K562 (cell line): ENCODE measurements at regions not wholly inside any gene's neighbourhood (a gene's known extent, or its start where the extent isn't known, plus 50 kb on each side); places are given as distances from the start of the nearest gene placed in this dataset.

ENCODE experiments used
- ATAC-seq: fragments of 200-7000 bp; cut with Tn5 transposase; 3 replicates; pipeline ENCODE4 v1.9.1; 2020; ENCODE audit warnings: moderate library complexity
- BruUV-seq: library from RNA; stranded (reverse); fragments of 400-500 nt; replicated peaks from 2 replicates; lab custom pipeline; 2021; lab: Mats Ljungman, UMichigan
- CTCF ChIA-PET: fragments of 300-600 bp; formaldehyde crosslinking; extraction: SDS; loops from one replicate; lab custom pipeline; 2021; ENCODE audit warnings: low intra/inter-chr PET ratio; lab: Yijun Ruan, JAX
- POLR2A ChIA-PET: fragments of 300-600, 350-650 bp; sonication (Branson Sonifier 250); formaldehyde crosslinking; extraction: SDS; loops from one replicate; lab custom pipeline; 2021; ENCODE audit warnings: antibody characterized with exemption, inconsistent platforms; lab: Yijun Ruan, JAX
- DNase-seq, 4 experiments: peaks; one replicate each; pipeline versions ENCODE4 v3.0.0 to v3.0.0-alpha.2; 2011 to 2018; ENCODE audit warnings: low spot score in 3 of 4, mixed read lengths in 3 of 4; ENCODE audit errors: extremely low read depth in 1 of 4
- FAIRE-seq: peaks from 2 replicates; lab custom pipeline; 2011; peaks lifted over from hg19 to GRCh38; lab: Jason Lieb, UNC
- H2AFZ ChIP-seq: 2 replicates; pipeline ENCODE4 v1.6.0; 2011; ENCODE audit warnings: low read depth, low read length, control low read depth, inconsistent platforms
- H3K27ac ChIP-seq: fragments of 200-600 bp; 3 replicates; pipeline ENCODE4 v1.8.0; 2011; ENCODE audit warnings: low read depth, mild to moderate bottlenecking, control low read depth, inconsistent platforms, low read length, moderate library complexity, mixed read lengths; ENCODE audit errors: extremely low read depth
- H3K27me3 ChIP-seq, 2 experiments: fragments of 300-600 bp in 1 of 2; 2 replicates in 1 of 2; 3 replicates in 1 of 2; pipeline versions ENCODE4 v1.6.0 to v1.8.0; 2011; ENCODE audit warnings: inconsistent platforms in 2 of 2, low read length in 2 of 2, mild to moderate bottlenecking in 1 of 2, mixed read lengths in 1 of 2, moderate library complexity in 1 of 2; ENCODE audit not compliant: control insufficient read depth in 2 of 2, insufficient read depth in 2 of 2
- H3K36me3 ChIP-seq: fragments of 300-600 bp; 3 replicates; pipeline ENCODE4 v1.8.0; 2011; ENCODE audit warnings: mild to moderate bottlenecking, low read length, inconsistent platforms; ENCODE audit not compliant: control insufficient read depth, insufficient read depth
- H3K4me1 ChIP-seq, 2 experiments: fragments of 200-600 bp in 1 of 2; replicated peaks in 1 of 2; 2 replicates in 1 of 2; 3 replicates in 1 of 2; pipeline versions ENCODE4 v1.5.1 to v1.8.0; 2011; ENCODE audit warnings: inconsistent platforms in 2 of 2, low read length in 2 of 2, mild to moderate bottlenecking in 1 of 2, mixed read lengths in 1 of 2, moderate library complexity in 1 of 2; ENCODE audit not compliant: control insufficient read depth in 2 of 2, insufficient read depth in 2 of 2
- H3K4me2 ChIP-seq: 2 replicates; pipeline ENCODE4 v1.6.1; 2011; ENCODE audit warnings: low read length, control low read depth, inconsistent platforms, mixed read lengths; ENCODE audit not compliant: insufficient read depth
- H3K4me3 ChIP-seq: fragments of 200-600 bp; sonication (generic), shearing (Covaris generic); 2 replicates; pipeline ENCODE4 v1.5.1; 2016; ENCODE audit warnings: control low read depth, inconsistent platforms
- H3K79me2 ChIP-seq: fragments of 200-600 bp; 3 replicates; pipeline ENCODE4 v1.8.0; 2011; ENCODE audit warnings: low read length, inconsistent platforms; ENCODE audit not compliant: control insufficient read depth, insufficient read depth
- H3K9ac ChIP-seq, 2 experiments: 2 replicates each; pipeline versions ENCODE4 v1.6.0 to v1.6.1; 2011; ENCODE audit warnings: low read depth in 2 of 2, low read length in 2 of 2, control low read depth in 1 of 2, inconsistent platforms in 1 of 2, mild to moderate bottlenecking in 1 of 2, mixed read lengths in 1 of 2; ENCODE audit not compliant: insufficient read depth in 1 of 2
- H3K9me1 ChIP-seq: one replicate; pipeline ENCODE4 v1.6.0; 2011; ENCODE audit warnings: inconsistent platforms, mild to moderate bottlenecking, low read length, moderate library complexity; ENCODE audit not compliant: control insufficient read depth, insufficient read depth
- H3K9me3 ChIP-seq: replicated peaks from 2 replicates; pipeline ENCODE4 v1.5.1; 2011; ENCODE audit warnings: low read depth, low read length, inconsistent platforms; ENCODE audit not compliant: control insufficient read depth, insufficient read depth
- H4K20me1 ChIP-seq: replicated peaks from 2 replicates; pipeline ENCODE4 v1.6.1; 2011; ENCODE audit warnings: low read length, inconsistent platforms, mixed read lengths; ENCODE audit not compliant: control insufficient read depth, insufficient read depth
- BDP1 ChIP-seq: IDR thresholded peaks from 3 replicates; pipeline ENCODE4 v1.6.1; 2011; ENCODE audit not compliant: insufficient read length, insufficient read depth
- CEBPB ChIP-seq: fragments of 450-650 bp; IDR thresholded peaks from 2 replicates; pipeline ENCODE4 v1.6.1; 2016; ENCODE audit warnings: missing genetic modification characterization, missing compliant biosample characterization
- CEBPG ChIP-seq, 3 experiments: fragments of 200-800 bp in 1 of 3; sonication (Bioruptor generic) in 1 of 3; sonication (generic) in 1 of 3; formaldehyde crosslinking in 1 of 3; IDR thresholded peaks in 2 of 3; conservative IDR thresholded peaks in 1 of 3; 2 replicates each; pipeline versions ENCODE4 v1.6.1 to v1.8.0; 2016 to 2022; ENCODE audit warnings: missing compliant biosample characterization in 2 of 3, missing genetic modification characterization in 2 of 3, mild to moderate bottlenecking in 1 of 3, missing genetic modification reagents in 1 of 3
- HMG20A ChIP-seq: fragments of 450-650 bp; formaldehyde crosslinking; conservative IDR thresholded peaks from 2 replicates; pipeline ENCODE4 v1.4.0; 2020; ENCODE audit warnings: mild to moderate bottlenecking, mixed read lengths
- JUND ChIP-seq, 2 experiments: IDR thresholded peaks; 2 replicates in 1 of 2; 3 replicates in 1 of 2; pipeline ENCODE4 v1.6.1; 2011; ENCODE audit warnings: borderline replicate concordance in 2 of 2, low read depth in 2 of 2, low read length in 2 of 2, improper control_type of control experiment in 1 of 2, missing biosample characterization in 1 of 2, missing genetic modification characterization in 1 of 2, missing genetic modification reagents in 1 of 2
- KHSRP ChIP-seq: fragments of 450-650 bp; IDR thresholded peaks from 2 replicates; pipeline ENCODE4 v1.6.1; 2017
- MED1 ChIP-seq: sonication (generic); formaldehyde crosslinking; IDR thresholded peaks from 2 replicates; pipeline ENCODE4 v1.8.1; 2023; ENCODE audit warnings: missing genetic modification reagents, borderline replicate concordance
- MEIS2 ChIP-seq: fragments of 450-650 bp; IDR thresholded peaks from 2 replicates; pipeline ENCODE4 v1.6.1; 2014; ENCODE audit warnings: mild to moderate bottlenecking; ENCODE audit not compliant: partially characterized antibody
- NCOR1 ChIP-seq: fragments of 450-650 bp; IDR thresholded peaks from 2 replicates; pipeline ENCODE4 v1.6.1; 2016; ENCODE audit warnings: mild to moderate bottlenecking, moderate library complexity
- PBX2 ChIP-seq, 2 experiments: IDR thresholded peaks in 1 of 2; conservative IDR thresholded peaks in 1 of 2; 2 replicates each; pipeline ENCODE4 v1.6.1; 2016; ENCODE audit warnings: low read depth in 2 of 2, mild to moderate bottlenecking in 1 of 2, missing compliant biosample characterization in 1 of 2, missing genetic modification characterization in 1 of 2, moderate library complexity in 1 of 2
- PKNOX1 ChIP-seq: fragments of 450-650 bp; IDR thresholded peaks from 2 replicates; pipeline ENCODE4 v1.6.1; 2016
- RBFOX2 ChIP-seq: fragments of 200-400 bp; formaldehyde crosslinking; IDR thresholded peaks from 2 replicates; pipeline ENCODE4 v1.6.1; 2017; ENCODE audit warnings: low read depth, mild to moderate bottlenecking, low read length, moderate library complexity
- TCF3 ChIP-seq: sonication (generic); formaldehyde crosslinking; IDR thresholded peaks from 2 replicates; pipeline ENCODE4 v1.4.0; 2020; ENCODE audit warnings: mild to moderate bottlenecking, missing genetic modification reagents
- TRIM28 ChIP-seq: fragments of 450-650 bp; IDR thresholded peaks from 2 replicates; pipeline ENCODE4 v1.6.1; 2017
- ZC3H8 ChIP-seq: fragments of 450-650 bp; IDR thresholded peaks from 2 replicates; pipeline ENCODE4 v1.6.1; 2017
- ZNF121 ChIP-seq: sonication (generic); formaldehyde crosslinking; conservative IDR thresholded peaks from 2 replicates; pipeline ENCODE4 v1.8.0; 2022; ENCODE audit warnings: missing genetic modification reagents
- ZNF143 ChIP-seq: sonication (generic); formaldehyde crosslinking; IDR thresholded peaks from 2 replicates; pipeline ENCODE4 v1.9.0; 2022; ENCODE audit warnings: mild to moderate bottlenecking, missing genetic modification reagents
- WGBS: fragments of 100-300 bp; shearing (Covaris generic); methylation state at CpG from one replicate; pipeline ENCODE4 v1.1.6; 2016; ENCODE audit warnings: low coverage, mixed read lengths; ENCODE audit not compliant: insufficient coverage; ENCODE audit errors: missing lambda C conversion rate; 5-methylcytosine and 5-hydroxymethylcytosine counted together
- in situ Hi-C: fragments of 300-500 bp; cut with MboI; formaldehyde crosslinking; loops from 4 replicates; pipeline ENCODE4 v1.15.0; 2018; ENCODE audit warnings: inconsistent platforms, mixed read lengths
- intact Hi-C: fragments of 100-400 bp; cut with micrococcal nuclease; formaldehyde crosslinking; loops from 2 replicates; pipeline ENCODE4 v1.14.2; 2022

GRCh38 chr15:67997996-67998395 lies 56.1 kb upstream of the PIAS1 start (continued):
- TF ChIP-seq MED1 (CRISPR knock-in tag) (no peak), JUND (IDR thresholded peaks at IDR 0.05; ENCODE audit: borderline replicate concordance, low read depth, low read length) (peak; percentile 91), JUND (tag; IDR thresholded peaks at IDR 0.05; ENCODE audit: borderline replicate concordance, low read depth, low read length) (peak; percentile 94; the same call in 2 of the 3 replicates), KHSRP (no peak), ZC3H8 (no peak), ZNF121 (CRISPR knock-in tag) (peak; percentile 19; the same call in 1 of the 2 replicates), RBFOX2 (no peak), TCF3 (CRISPR knock-in tag) (no peak)

GRCh38 chr15:67998599-67999133 lies 55.4 kb upstream of the PIAS1 start:
- intact Hi-C loops: no loop called here
- no peaks in the 10 kb centered on the region; a peak in 1 of 5 replicates for H3K27me3 ChIP-seq
- no peak overlapping the region for H3K27ac ChIP-seq
- ChIA-PET CTCF (no interaction called here), POLR2A (interaction anchor here (0.6 to 1.3 kb wide), 2 partner anchors 8 to 14 kb away, joined by 3 to 6 read pairs; no protein-coding TSS in a partner anchor)
- DNase-seq (no peak), ATAC-seq (no peak), FAIRE-seq (no peak)
- H3K9ac ChIP-seq: no peak overlapping the region
- no peaks in the 10 kb centered on the region for H4K20me1 ChIP-seq
- H3K9me3 ChIP-seq: no peaks in the 10 kb centered on the region
- H3K4me3 ChIP-seq: no peak overlapping the region
- in situ Hi-C loops: no loop called here
- H3K4me1 ChIP-seq: peaks cover 0 to 17% of the 10 kb centered on the region in 2 experiments; a peak in 3 of 5 replicates
- no peaks in the 10 kb centered on the region for H3K36me3 ChIP-seq
- no TSS peak for BruUV-seq
- TF ChIP-seq BDP1 (no peak), NCOR1 (no peak), MEIS2 (peak; percentile 75), ZNF143 (CRISPR knock-in tag) (no peak), PBX2 (CRISPR knock-in tag; IDR thresholded peaks at IDR 0.05; ENCODE audit: low read depth) (no peak), PBX2 (tag; conservative IDR thresholded peaks at IDR 0.05; ENCODE audit: low read depth) (peak; percentile 64; the same call in 1 of the 2 replicates), PKNOX1 (peak; percentile 32; the same call in 1 of the 2 replicates), HMG20A (CRISPR knock-in tag) (no peak), CEBPB (peak; percentile 91), TRIM28 (no peak), CEBPG (CRISPR knock-in tag; IDR thresholded peaks at IDR 0.05) (no peak), CEBPG (tag; conservative IDR thresholded peaks at IDR 0.05 in 1 of 2, IDR thresholded peaks at IDR 0.05 in 1 of 2) (peak; percentile 69 to 77)
- no peaks in the 10 kb centered on the region for H3K9me1 ChIP-seq
- H3K79me2 ChIP-seq: no peaks in the 10 kb centered on the region
- no peak overlapping the region for H3K4me2 ChIP-seq
- WGBS: 20% methylated on average over 6 of the region's 6 CpGs
- H2AFZ ChIP-seq: no peak overlapping the region
